Activated CD4-positive, alpha-beta T cell treated with anti-CD3 and anti-CD28 coated beads, Interleukin-2, amount 50 U/mL, for 16 hours (primary cell): ENCODE measurements at regions not wholly inside any gene's neighbourhood (a gene's known extent, or its start where the extent isn't known, plus 50 kb on each side); places are given as distances from the start of the nearest gene placed in this dataset.
"Not testable (repeated sequence)": the region's sequence is repeated elsewhere in the genome, so short reads cannot be mapped to it uniquely, and the experiment has no call there.

ENCODE experiments used
- DNase-seq: peaks from one replicate; pipeline ENCODE4 v3.0.0-alpha.2; 2020

- no peak for DNase-seq
Observed at GRCh38 chrX:83588409-83588808, 80.3 kb downstream of the POU3F4 start.

- DNase-seq: no peak
Observed at GRCh38 chrX:83593634-83594294, 85.7 kb downstream of the POU3F4 start.

GRCh38 chrX:83630662-83631061, 122.6 kb downstream of the POU3F4 start:
- DNase-seq: no peak

- not testable (repeated sequence) for DNase-seq
Observed at GRCh38 chrX:83649706-83650105, 141.6 kb downstream of the POU3F4 start.

GRCh38 chrX:83658731-83659130, 150.6 kb downstream of the POU3F4 start:
- peak; percentile 28 for DNase-seq
